ENCODE measurements at regions not wholly inside any gene's neighbourhood (a gene's known extent, or its start where the extent isn't known, plus 50 kb on each side); places are given as distances from the start of the nearest gene placed in this dataset.

DNA sequence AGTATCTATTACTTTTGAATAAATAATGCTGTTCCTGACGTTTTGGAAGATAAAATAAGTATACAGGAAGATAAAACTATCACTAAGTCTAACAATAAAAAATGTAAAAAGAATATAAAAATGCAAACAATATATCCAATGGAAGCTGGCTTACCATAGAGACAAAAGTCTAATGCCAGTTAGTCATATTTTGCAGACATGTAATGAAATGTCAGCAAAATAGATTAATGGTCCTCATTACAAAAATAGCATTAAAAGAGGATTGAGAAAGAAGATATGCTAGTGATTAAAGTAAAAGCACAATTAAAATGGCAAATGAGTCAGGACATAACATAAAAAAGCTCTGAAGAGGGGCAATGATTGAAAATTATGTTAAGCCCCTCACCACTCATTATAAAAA, 265.0 kb downstream of the MMUT start:
- TF ChIP-seq, protein P1, sequence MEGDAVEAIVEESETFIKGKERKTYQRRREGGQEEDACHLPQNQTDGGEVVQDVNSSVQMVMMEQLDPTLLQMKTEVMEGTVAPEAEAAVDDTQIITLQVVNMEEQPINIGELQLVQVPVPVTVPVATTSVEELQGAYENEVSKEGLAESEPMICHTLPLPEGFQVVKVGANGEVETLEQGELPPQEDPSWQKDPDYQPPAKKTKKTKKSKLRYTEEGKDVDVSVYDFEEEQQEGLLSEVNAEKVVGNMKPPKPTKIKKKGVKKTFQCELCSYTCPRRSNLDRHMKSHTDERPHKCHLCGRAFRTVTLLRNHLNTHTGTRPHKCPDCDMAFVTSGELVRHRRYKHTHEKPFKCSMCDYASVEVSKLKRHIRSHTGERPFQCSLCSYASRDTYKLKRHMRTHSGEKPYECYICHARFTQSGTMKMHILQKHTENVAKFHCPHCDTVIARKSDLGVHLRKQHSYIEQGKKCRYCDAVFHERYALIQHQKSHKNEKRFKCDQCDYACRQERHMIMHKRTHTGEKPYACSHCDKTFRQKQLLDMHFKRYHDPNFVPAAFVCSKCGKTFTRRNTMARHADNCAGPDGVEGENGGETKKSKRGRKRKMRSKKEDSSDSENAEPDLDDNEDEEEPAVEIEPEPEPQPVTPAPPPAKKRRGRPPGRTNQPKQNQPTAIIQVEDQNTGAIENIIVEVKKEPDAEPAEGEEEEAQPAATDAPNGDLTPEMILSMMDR (IDR thresholded peaks at IDR 0.05) = no peak
- TF ChIP-seq POLR2AphosphoS5 (IDR thresholded peaks at IDR 0.05) (no peak), POLR2A (IDR thresholded peaks at IDR 0.05; ENCODE audit: low read depth) (no peak)

Measured in esophagus muscularis mucosa (tissue), 3 donors.